Upper lobe of right lung (tissue), 1 donor: ENCODE measurements at regions not wholly inside any gene's neighbourhood (a gene's known extent, or its start where the extent isn't known, plus 50 kb on each side); places are given as distances from the start of the nearest gene placed in this dataset.

Experiments used
- ATAC-seq: fragments of 200-7000 bp; cut with Tn5 transposase; one replicate; pipeline ENCODE4 v1.9.1; 2020; ENCODE audit warnings: mild to moderate bottlenecking, moderate library complexity
- DNase-seq: peaks from one replicate; pipeline ENCODE4 v3.0.0-alpha.2; 2020
- H3K27ac ChIP-seq: fragments of 200-600 bp; one replicate; pipeline ENCODE4 v1.8.0; 2022
- H3K27me3 ChIP-seq: fragments of 200-600 bp; one replicate; pipeline ENCODE4 v1.8.0; 2022; ENCODE audit warnings: mild to moderate bottlenecking
- H3K36me3 ChIP-seq: fragments of 200-600 bp; one replicate; pipeline ENCODE4 v1.8.0; 2022
- H3K4me1 ChIP-seq: fragments of 200-600 bp; one replicate; pipeline ENCODE4 v1.8.0; 2022
- H3K4me3 ChIP-seq: fragments of 200-600 bp; one replicate; pipeline ENCODE4 v1.8.0; 2022; ENCODE audit warnings: mild to moderate bottlenecking
- H3K9me3 ChIP-seq: fragments of 200-600 bp; one replicate; pipeline ENCODE4 v1.8.0; 2022
- CTCF ChIP-seq: fragments of 200-600 bp; IDR thresholded peaks from one replicate; pipeline ENCODE4 v1.8.0; 2022; ENCODE audit warnings: antibody characterized with exemption
- intact Hi-C: fragments of 100-400 bp; cut with DNase I; formaldehyde crosslinking; loops from one replicate; pipeline ENCODE4 v1.11.0; 2022
- donor health status: DM: no; HTN: yes; CAD: no; lungs with severe emphysema.

- DNase-seq (no peak), ATAC-seq (no peak)
- H3K27me3 ChIP-seq: no peaks in the 10 kb centered on the region
- no peak overlapping the region for H3K27ac ChIP-seq
- intact Hi-C loops: no loop called here
- no peaks in the 10 kb centered on the region for H3K9me3 ChIP-seq
- no peaks in the 10 kb centered on the region for H3K4me1 ChIP-seq
- no peak for TF ChIP-seq CTCF
- H3K36me3 ChIP-seq: no peaks in the 10 kb centered on the region
- H3K4me3 ChIP-seq: no peak overlapping the region
Measured at GRCh38 chr5:142259758-142260157, 65.1 kb downstream of the SPRY4 start.

- H3K27ac ChIP-seq: no peak overlapping the region
- ATAC-seq: no peak
- TF ChIP-seq CTCF: no peak
Measured at GRCh38 chr5:142255831-142256230, 69.0 kb downstream of the SPRY4 start.

GRCh38 chr5:142254431-142254830 is 70.4 kb downstream of the SPRY4 start:
- no peak for ATAC-seq
- H3K27me3 ChIP-seq: no peaks in the 10 kb centered on the region
- no peaks in the 10 kb centered on the region for H3K36me3 ChIP-seq
- DNase-seq: no peak
- H3K9me3 ChIP-seq: no peaks in the 10 kb centered on the region
- no peak for TF ChIP-seq CTCF
- no peak overlapping the region for H3K4me3 ChIP-seq
- intact Hi-C loops: no loop called here
- no peak overlapping the region for H3K27ac ChIP-seq
- H3K4me1 ChIP-seq: no peaks in the 10 kb centered on the region

More at GRCh38 chr5:142255831-142256230, 69.0 kb downstream of the SPRY4 start:
- no peaks in the 10 kb centered on the region for H3K36me3 ChIP-seq
- no peaks in the 10 kb centered on the region for H3K9me3 ChIP-seq
- no peaks in the 10 kb centered on the region for H3K27me3 ChIP-seq
- no peaks in the 10 kb centered on the region for H3K4me1 ChIP-seq
- intact Hi-C loops: no loop called here
- DNase-seq: no peak
- no peak overlapping the region for H3K4me3 ChIP-seq

GRCh38 chr5:142253938-142254337 is 70.9 kb downstream of the SPRY4 start:
- Histone ChIP-seq H3K36me3 (no peaks in the 10 kb centered on the region), H3K4me3 (no peak overlapping the region), H3K27ac (no peak overlapping the region), H3K27me3 (no peaks in the 10 kb centered on the region), H3K9me3 (no peaks in the 10 kb centered on the region), H3K4me1 (no peaks in the 10 kb centered on the region)
- ATAC-seq (no peak), DNase-seq (no peak)
- intact Hi-C loops: no loop called here
- TF ChIP-seq CTCF: no peak

- Histone ChIP-seq H3K4me1 (peaks cover 14% of the 10 kb centered on the region), H3K9me3 (no peaks in the 10 kb centered on the region), H3K36me3 (no peaks in the 10 kb centered on the region), H3K27ac (no peak overlapping the region), H3K27me3 (no peaks in the 10 kb centered on the region), H3K4me3 (no peak overlapping the region)
- intact Hi-C loops: no loop called here
- ATAC-seq (no peak), DNase-seq (no peak)
- TF ChIP-seq CTCF: no peak
Measured at GRCh38 chr5:142250119-142250518, 74.7 kb downstream of the SPRY4 start.

- no peak for TF ChIP-seq CTCF
- Histone ChIP-seq H3K27me3 (no peaks in the 10 kb centered on the region), H3K9me3 (no peaks in the 10 kb centered on the region), H3K36me3 (no peaks in the 10 kb centered on the region), H3K4me1 (peaks cover 14% of the 10 kb centered on the region), H3K4me3 (no peak overlapping the region), H3K27ac (peak overlapping the region; percentile 47)
- DNase-seq (peak; percentile 78), ATAC-seq (peak; percentile 82)
- intact Hi-C loops: no loop called here
Measured at GRCh38 chr5:142248853-142249462, 75.9 kb downstream of the SPRY4 start.
